H9 (cell line): ENCODE measurements at regions not wholly inside any gene's neighbourhood (a gene's known extent, or its start where the extent isn't known, plus 50 kb on each side); places are given as distances from the start of the nearest gene placed in this dataset.

Experiments used
- DNase-seq: peaks from one replicate; pipeline ENCODE4 v3.0.0-alpha.2; 2017
- H2AFZ ChIP-seq: one replicate; pipeline ENCODE4 v1.6.1; 2013; ENCODE audit warnings: mild to moderate bottlenecking, low read length, control low read depth, moderate library complexity
- H2AK5ac ChIP-seq: 2 replicates; pipeline ENCODE4 v1.6.1; 2013; ENCODE audit warnings: low read length, control low read depth, mixed read lengths; ENCODE audit not compliant: insufficient read length
- H2BK120ac ChIP-seq: one replicate; pipeline ENCODE4 v1.6.1; 2013; ENCODE audit warnings: low read depth, mild to moderate bottlenecking, low read length, control low read depth, inconsistent platforms; ENCODE audit not compliant: poor library complexity, severe bottlenecking
- H2BK12ac ChIP-seq: 2 replicates; pipeline ENCODE4 v1.6.1; 2013; ENCODE audit warnings: low read length, control low read depth, mixed read lengths, low read depth; ENCODE audit not compliant: insufficient read length
- H2BK15ac ChIP-seq: 2 replicates; pipeline ENCODE4 v1.6.1; 2013; ENCODE audit warnings: low read depth, low read length, control low read depth
- H2BK20ac ChIP-seq: one replicate; pipeline ENCODE4 v1.6.1; 2013; ENCODE audit warnings: low read depth, mild to moderate bottlenecking, low read length, control low read depth, inconsistent platforms; ENCODE audit not compliant: poor library complexity, severe bottlenecking
- H2BK5ac ChIP-seq: 2 replicates; pipeline ENCODE4 v1.6.1; 2013; ENCODE audit warnings: low read length, control low read depth, mixed read lengths; ENCODE audit not compliant: insufficient read length
- H3K14ac ChIP-seq: 2 replicates; pipeline ENCODE4 v1.6.1; 2013; ENCODE audit warnings: low read length, control low read depth; ENCODE audit not compliant: insufficient read depth
- H3K18ac ChIP-seq: 2 replicates; pipeline ENCODE4 v1.6.1; 2013; ENCODE audit warnings: low read depth, mild to moderate bottlenecking, mixed read lengths, low read length, control low read depth; ENCODE audit not compliant: insufficient read length
- H3K23ac ChIP-seq: 2 replicates; pipeline ENCODE4 v1.6.1; 2013; ENCODE audit warnings: low read length, control low read depth, mixed read lengths, low read depth; ENCODE audit not compliant: insufficient read length
- H3K23me2 ChIP-seq: 2 replicates; pipeline ENCODE4 v1.6.1; 2013; ENCODE audit warnings: low read depth, mild to moderate bottlenecking, mixed read lengths, low read length, control low read depth; ENCODE audit not compliant: insufficient read length, poor library complexity, severe bottlenecking
- H3K27ac ChIP-seq: 2 replicates; pipeline ENCODE4 v1.5.1; 2013; ENCODE audit warnings: low read length, control low read depth, mixed read lengths, low read depth; ENCODE audit not compliant: insufficient read length
- H3K27me3 ChIP-seq: 2 replicates; pipeline ENCODE4 v1.6.1; 2013; ENCODE audit warnings: low read length, control low read depth, inconsistent platforms; ENCODE audit not compliant: insufficient read depth
- H3K4ac ChIP-seq: 2 replicates; pipeline ENCODE4 v1.6.1; 2013; ENCODE audit warnings: low read depth, mild to moderate bottlenecking, control low read depth, inconsistent platforms, low read length, moderate library complexity
- H3K4me1 ChIP-seq: 2 replicates; pipeline ENCODE4 v1.6.1; 2013; ENCODE audit warnings: low read length, control low read depth, inconsistent platforms; ENCODE audit not compliant: insufficient read depth
- H3K4me2 ChIP-seq: 2 replicates; pipeline ENCODE4 v1.6.1; 2013; ENCODE audit warnings: low read length, control low read depth, mixed read lengths; ENCODE audit not compliant: insufficient read length, insufficient read depth
- H3K56ac ChIP-seq: 2 replicates; pipeline ENCODE4 v1.6.1; 2013; ENCODE audit warnings: low read depth, mild to moderate bottlenecking, mixed read lengths, low read length, control low read depth; ENCODE audit not compliant: insufficient read length
- H3K79me1 ChIP-seq: 2 replicates; pipeline ENCODE4 v1.6.1; 2013; ENCODE audit warnings: low read depth, mild to moderate bottlenecking, moderate library complexity, low read length, control low read depth, inconsistent platforms; ENCODE audit not compliant: insufficient read depth, poor library complexity, severe bottlenecking
- H3K79me2 ChIP-seq: 2 replicates; pipeline ENCODE4 v1.6.1; 2013; ENCODE audit warnings: low read length, control low read depth, inconsistent platforms; ENCODE audit not compliant: insufficient read depth
- H3K9ac ChIP-seq: 2 replicates; pipeline ENCODE4 v1.6.1; 2013; ENCODE audit warnings: low read length, control low read depth, mixed read lengths; ENCODE audit not compliant: insufficient read length; ENCODE audit errors: extremely low read depth
- H3K9me3 ChIP-seq: one replicate; pipeline ENCODE4 v1.6.1; 2013; ENCODE audit warnings: low read depth, low read length, inconsistent platforms; ENCODE audit not compliant: control insufficient read depth
- H3T11ph ChIP-seq: one replicate; pipeline ENCODE4 v1.6.1; 2013; ENCODE audit warnings: mild to moderate bottlenecking, low read length, control low read depth, inconsistent platforms
- H4K20me1 ChIP-seq: one replicate; pipeline ENCODE4 v1.6.1; 2013; ENCODE audit not compliant: control insufficient read depth, insufficient read length, insufficient read depth
- H4K5ac ChIP-seq: 2 replicates; pipeline ENCODE4 v1.6.1; 2013; ENCODE audit warnings: low read depth, mild to moderate bottlenecking, mixed read lengths, low read length, control low read depth; ENCODE audit not compliant: insufficient read length
- H4K8ac ChIP-seq: replicated peaks from 2 replicates; pipeline ENCODE4 v1.6.1; 2013; ENCODE audit warnings: low read length, control low read depth, mixed read lengths, low read depth; ENCODE audit not compliant: insufficient read length
- H4K91ac ChIP-seq: 2 replicates; pipeline ENCODE4 v1.6.1; 2013; ENCODE audit warnings: low read depth, mild to moderate bottlenecking, moderate library complexity, mixed read lengths, low read length, control low read depth; ENCODE audit not compliant: insufficient read length
- H3K27ac Mint-ChIP-seq, 3 experiments: 2 replicates in 2 of 3; 3 replicates in 1 of 3; pipeline ENCODE4 v1.8.0; 2020 to 2021; ENCODE audit warnings: mixed read lengths in 3 of 3, mild to moderate bottlenecking in 1 of 3, moderate library complexity in 1 of 3
- H3K27me3 Mint-ChIP-seq: 2 replicates; pipeline ENCODE4 v1.8.0; 2021; ENCODE audit warnings: low read depth, mild to moderate bottlenecking, moderate library complexity, mixed read lengths
- H3K36me3 Mint-ChIP-seq, 3 experiments: 2 replicates in 2 of 3; 3 replicates in 1 of 3; pipeline ENCODE4 v1.8.0; 2020 to 2021; ENCODE audit warnings: low read depth in 3 of 3, mixed read lengths in 3 of 3; ENCODE audit not compliant: insufficient read depth in 1 of 3
- H3K4me1 Mint-ChIP-seq, 2 experiments: 2 replicates each; pipeline ENCODE4 v1.8.0; 2020; ENCODE audit warnings: mixed read lengths in 2 of 2
- H3K4me3 Mint-ChIP-seq, 2 experiments: 2 replicates in 1 of 2; 3 replicates in 1 of 2; pipeline ENCODE4 v1.8.0; 2020 to 2021; ENCODE audit warnings: mild to moderate bottlenecking in 2 of 2, mixed read lengths in 2 of 2, moderate library complexity in 1 of 2
- H3K9me3 Mint-ChIP-seq, 2 experiments: 2 replicates in 1 of 2; 3 replicates in 1 of 2; pipeline ENCODE4 v1.8.0; 2020; ENCODE audit warnings: mild to moderate bottlenecking in 2 of 2, mixed read lengths in 2 of 2, moderate library complexity in 1 of 2
- TF ChIP-seq, protein P1 (sequence below): fragments of 200-600 bp; sonication (generic); conservative IDR thresholded peaks from 3 replicates; pipeline ENCODE4 v1.8.0; 2021; ENCODE audit warnings: antibody characterized with exemption, mild to moderate bottlenecking

DNA sequence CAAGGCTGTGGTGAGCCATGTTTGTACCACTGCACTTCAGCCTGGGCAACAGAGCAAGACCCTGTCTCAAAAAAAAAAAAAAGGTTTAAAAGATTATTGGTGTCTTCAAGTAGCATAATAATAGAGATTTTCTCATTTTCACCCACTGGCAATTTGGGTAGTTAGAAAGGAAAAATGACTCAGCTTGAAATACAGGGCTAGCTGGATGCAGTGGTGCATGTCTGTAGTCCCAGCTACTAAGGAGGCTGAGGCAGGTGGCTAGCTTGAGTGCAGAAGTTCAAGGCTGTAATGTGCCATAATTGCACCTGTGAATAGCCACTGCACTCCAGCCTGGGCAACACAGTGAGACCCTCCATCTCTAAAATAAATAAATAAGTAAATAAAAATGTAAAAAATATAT is 111.1 kb downstream of the ARRDC3 start:
- Mint-ChIP-seq H3K4me1 (peaks cover 7 to 8% of the 10 kb centered on the region in 2 experiments; a peak in 3 of 4 replicates), H3K36me3 (no peaks in the 10 kb centered on the region), H3K27me3 (no peaks in the 10 kb centered on the region), H3K9me3 (peaks cover 2 to 4% of the 10 kb centered on the region in 2 experiments; a peak in 2 of 5 replicates), H3K4me3 (no peak overlapping the region), H3K27ac (no peak overlapping the region)
- H2BK12ac ChIP-seq, result no peak overlapping the region
- H3K79me1 ChIP-seq, result no peaks in the 10 kb centered on the region
- H3K14ac ChIP-seq, result no peak overlapping the region
- H3K9me3 ChIP-seq, result no peaks in the 10 kb centered on the region
- no peak overlapping the region for H3T11ph ChIP-seq
- H3K9ac ChIP-seq, result no peak overlapping the region
- no peaks in the 10 kb centered on the region for H4K20me1 ChIP-seq
- no peak overlapping the region for H2BK15ac ChIP-seq
- no peak overlapping the region for H2AK5ac ChIP-seq
- no peak overlapping the region for H3K4ac ChIP-seq
- H3K27ac ChIP-seq, result no peak overlapping the region
- H3K23ac ChIP-seq, result no peak overlapping the region
- no peak overlapping the region for H4K5ac ChIP-seq
- H3K4me1 ChIP-seq, result no peaks in the 10 kb centered on the region
- no peak overlapping the region for H3K56ac ChIP-seq
- H2BK5ac ChIP-seq, result no peak overlapping the region
- H4K91ac ChIP-seq, result no peak overlapping the region
- H3K27me3 ChIP-seq, result no peaks in the 10 kb centered on the region
- H2BK20ac ChIP-seq, result no peak overlapping the region
- H4K8ac ChIP-seq, result no peak overlapping the region
- TF ChIP-seq, protein P1, sequence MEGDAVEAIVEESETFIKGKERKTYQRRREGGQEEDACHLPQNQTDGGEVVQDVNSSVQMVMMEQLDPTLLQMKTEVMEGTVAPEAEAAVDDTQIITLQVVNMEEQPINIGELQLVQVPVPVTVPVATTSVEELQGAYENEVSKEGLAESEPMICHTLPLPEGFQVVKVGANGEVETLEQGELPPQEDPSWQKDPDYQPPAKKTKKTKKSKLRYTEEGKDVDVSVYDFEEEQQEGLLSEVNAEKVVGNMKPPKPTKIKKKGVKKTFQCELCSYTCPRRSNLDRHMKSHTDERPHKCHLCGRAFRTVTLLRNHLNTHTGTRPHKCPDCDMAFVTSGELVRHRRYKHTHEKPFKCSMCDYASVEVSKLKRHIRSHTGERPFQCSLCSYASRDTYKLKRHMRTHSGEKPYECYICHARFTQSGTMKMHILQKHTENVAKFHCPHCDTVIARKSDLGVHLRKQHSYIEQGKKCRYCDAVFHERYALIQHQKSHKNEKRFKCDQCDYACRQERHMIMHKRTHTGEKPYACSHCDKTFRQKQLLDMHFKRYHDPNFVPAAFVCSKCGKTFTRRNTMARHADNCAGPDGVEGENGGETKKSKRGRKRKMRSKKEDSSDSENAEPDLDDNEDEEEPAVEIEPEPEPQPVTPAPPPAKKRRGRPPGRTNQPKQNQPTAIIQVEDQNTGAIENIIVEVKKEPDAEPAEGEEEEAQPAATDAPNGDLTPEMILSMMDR, result no peak
- no peaks in the 10 kb centered on the region for H3K23me2 ChIP-seq
- H2AFZ ChIP-seq, result no peak overlapping the region
- H3K79me2 ChIP-seq, result no peaks in the 10 kb centered on the region
- no peak overlapping the region for H2BK120ac ChIP-seq
- no peak for DNase-seq
- H3K4me2 ChIP-seq, result no peak overlapping the region
- H3K18ac ChIP-seq, result no peak overlapping the region
